GM23248 (cell line): ENCODE measurements at regions not wholly inside any gene's neighbourhood (a gene's known extent, or its start where the extent isn't known, plus 50 kb on each side); places are given as distances from the start of the nearest gene placed in this dataset.

Experiments
- DNase-seq: peaks from one replicate; pipeline ENCODE4 v3.0.0-alpha.2; 2015
- H2AFZ ChIP-seq: fragments of 200-600 bp; sonication (generic); 2 replicates; pipeline ENCODE4 v1.6.1; 2016; ENCODE audit warnings: antibody characterized with exemption
- H3F3A ChIP-seq: fragments of 200-600 bp; sonication (generic); 2 replicates; pipeline ENCODE4 v1.6.1; 2016; ENCODE audit warnings: mild to moderate bottlenecking, antibody characterized with exemption, mixed run types; ENCODE audit not compliant: insufficient read depth
- H3K27ac ChIP-seq: fragments of 200-600 bp; sonication (generic); 2 replicates; pipeline ENCODE4 v1.5.1; 2016; ENCODE audit warnings: mild to moderate bottlenecking
- H3K27me3 ChIP-seq: fragments of 200-600 bp; sonication (generic); replicated peaks from 2 replicates; pipeline ENCODE4 v1.6.1; 2016; ENCODE audit warnings: mild to moderate bottlenecking; ENCODE audit not compliant: insufficient read depth
- H3K36me3 ChIP-seq: fragments of 200-600 bp; sonication (generic); 2 replicates; pipeline ENCODE4 v1.6.1; 2016; ENCODE audit warnings: low read depth, mild to moderate bottlenecking
- H3K4me1 ChIP-seq: fragments of 200-600 bp; sonication (generic); 2 replicates; pipeline ENCODE4 v1.6.1; 2016; ENCODE audit warnings: mild to moderate bottlenecking; ENCODE audit not compliant: insufficient read depth
- H3K4me2 ChIP-seq: fragments of 200-600 bp; sonication (generic); one replicate; pipeline ENCODE4 v1.6.1; 2016; ENCODE audit warnings: mild to moderate bottlenecking; ENCODE audit not compliant: unreplicated experiment
- H3K4me3 ChIP-seq: fragments of 200-600 bp; sonication (generic); 2 replicates; pipeline ENCODE4 v1.5.1; 2016; ENCODE audit warnings: mild to moderate bottlenecking
- H3K79me2 ChIP-seq: fragments of 200-600 bp; sonication (generic); 2 replicates; pipeline ENCODE4 v1.6.1; 2016; ENCODE audit warnings: mild to moderate bottlenecking; ENCODE audit not compliant: insufficient read depth
- H3K9ac ChIP-seq: fragments of 200-600 bp; sonication (generic); 2 replicates; pipeline ENCODE4 v1.6.1; 2016; ENCODE audit warnings: mild to moderate bottlenecking
- H3K9me2 ChIP-seq: fragments of 200-600 bp; sonication (generic); 2 replicates; pipeline ENCODE4 v1.6.1; 2016; ENCODE audit warnings: mixed run types, mild to moderate bottlenecking, moderate library complexity; ENCODE audit not compliant: insufficient read depth
- H3K9me3 ChIP-seq: fragments of 200-600 bp; sonication (generic); one replicate; pipeline ENCODE4 v1.6.1; 2017; ENCODE audit warnings: low read depth
- H4K20me1 ChIP-seq: fragments of 200-600 bp; sonication (generic); 2 replicates; pipeline ENCODE4 v1.6.0; 2016; ENCODE audit not compliant: insufficient read depth
- EZH2 ChIP-seq: fragments of 200-600 bp; sonication (generic); IDR thresholded peaks from 2 replicates; pipeline ENCODE4 v1.6.1; 2018; ENCODE audit warnings: antibody characterized with exemption, mild to moderate bottlenecking; ENCODE audit not compliant: insufficient read depth, poor library complexity, severe bottlenecking
- EZH2phosphoT487 ChIP-seq: fragments of 200-600 bp; sonication (generic); IDR thresholded peaks from 2 replicates; pipeline ENCODE4 v1.6.1; 2018; ENCODE audit warnings: antibody characterized with exemption, moderate library complexity, mild to moderate bottlenecking, low read depth; ENCODE audit not compliant: insufficient read depth
- WGBS, 2 experiments: methylation state at CpG; one replicate each; pipeline ENCODE4 v1.1.6; 2015 to 2017; ENCODE audit warnings: low lambda C conversion rate in 2 of 2, low coverage in 1 of 2; ENCODE audit errors: missing lambda C conversion rate in 2 of 2; 5-methylcytosine and 5-hydroxymethylcytosine counted together
- in situ Hi-C: fragments of 300-500 bp; cut with MboI; formaldehyde crosslinking; loops from 2 replicates; pipeline ENCODE4 v1.15.0; 2020

- TF ChIP-seq EZH2 (no peak), EZH2phosphoT487 (no peak)
- WGBS, 2 experiments, result 26 to 28% methylated on average over 11 of the region's 11 CpGs
- no peaks in the 10 kb centered on the region for H3K9me3 ChIP-seq
- DNase-seq, result no peak
- no peak overlapping the region for H2AFZ ChIP-seq
- no peaks in the 10 kb centered on the region for H3K4me1 ChIP-seq
- no peak overlapping the region for H3K27ac ChIP-seq
- H3F3A ChIP-seq, result no peaks in the 10 kb centered on the region
- no peaks in the 10 kb centered on the region for H4K20me1 ChIP-seq
- no peaks in the 10 kb centered on the region for H3K79me2 ChIP-seq
- in situ Hi-C loops, result no loop called here
- no peaks in the 10 kb centered on the region for H3K36me3 ChIP-seq
- no peak overlapping the region for H3K4me3 ChIP-seq
- H3K9ac ChIP-seq, result no peak overlapping the region
- H3K9me2 ChIP-seq, result no peaks in the 10 kb centered on the region
- no peaks in the 10 kb centered on the region; the same call in 1 of the 2 replicates for H3K27me3 ChIP-seq
- H3K4me2 ChIP-seq, result no peak overlapping the region
These were observed 91.2 kb upstream of the RET start for GRCh38 chr10:42985436-42986316.

- WGBS, 2 experiments, result 35 to 36% methylated on average over 4 of the region's 4 CpGs
These were observed 90.2 kb upstream of the RET start for GRCh38 chr10:42986633-42987032.

GRCh38 chr10:42987121-42987541 is 89.7 kb upstream of the RET start:
- Histone ChIP-seq H3F3A (no peaks in the 10 kb centered on the region), H3K27ac (no peak overlapping the region), H3K36me3 (no peaks in the 10 kb centered on the region), H3K9me3 (no peaks in the 10 kb centered on the region), H3K79me2 (no peaks in the 10 kb centered on the region), H2AFZ (no peak overlapping the region), H3K9ac (no peak overlapping the region), H3K4me1 (no peaks in the 10 kb centered on the region), H3K9me2 (no peaks in the 10 kb centered on the region), H3K4me2 (no peak overlapping the region), H4K20me1 (no peaks in the 10 kb centered on the region), H3K4me3 (no peak overlapping the region), H3K27me3 (no peaks in the 10 kb centered on the region; the same call in 1 of the 2 replicates)
- TF ChIP-seq EZH2phosphoT487, result no peak
- TF ChIP-seq EZH2, result no peak
- WGBS, 2 experiments, result 55 to 63% methylated on average over 8 of the region's 8 CpGs
- no peak for DNase-seq
- in situ Hi-C loops, result no loop called here

More at GRCh38 chr10:42986633-42987032, 90.2 kb upstream of the RET start:
- no peak for TF ChIP-seq EZH2
- TF ChIP-seq EZH2phosphoT487, result no peak
- H3K4me2 ChIP-seq, result no peak overlapping the region
- no peaks in the 10 kb centered on the region for H3K9me2 ChIP-seq
- no peak overlapping the region for H2AFZ ChIP-seq
- in situ Hi-C loops, result no loop called here
- H3K9me3 ChIP-seq, result no peaks in the 10 kb centered on the region
- H3K4me3 ChIP-seq, result no peak overlapping the region
- H3K4me1 ChIP-seq, result no peaks in the 10 kb centered on the region
- no peak overlapping the region for H3K9ac ChIP-seq
- no peaks in the 10 kb centered on the region for H3K79me2 ChIP-seq
- no peaks in the 10 kb centered on the region; the same call in 1 of the 2 replicates for H3K27me3 ChIP-seq
- no peaks in the 10 kb centered on the region for H3F3A ChIP-seq
- H3K36me3 ChIP-seq, result no peaks in the 10 kb centered on the region
- DNase-seq, result no peak
- H3K27ac ChIP-seq, result no peak overlapping the region
- no peaks in the 10 kb centered on the region for H4K20me1 ChIP-seq

- no peak overlapping the region for H3K27ac ChIP-seq
- no peaks in the 10 kb centered on the region for H3K79me2 ChIP-seq
- no peak overlapping the region for H3K9ac ChIP-seq
- DNase-seq, result no peak
- no peaks in the 10 kb centered on the region for H3K9me3 ChIP-seq
- no peaks in the 10 kb centered on the region for H3K36me3 ChIP-seq
- H3K4me3 ChIP-seq, result no peak overlapping the region
- in situ Hi-C loops, result no loop called here
- no peaks in the 10 kb centered on the region for H3K9me2 ChIP-seq
- 44 to 51% methylated on average over 7 of the region's 7 CpGs for WGBS, 2 experiments
- no peaks in the 10 kb centered on the region; the same call in 1 of the 2 replicates for H3K27me3 ChIP-seq
- no peak overlapping the region for H3K4me2 ChIP-seq
- H3F3A ChIP-seq, result no peaks in the 10 kb centered on the region
- H2AFZ ChIP-seq, result no peak overlapping the region
- H4K20me1 ChIP-seq, result no peaks in the 10 kb centered on the region
- no peak for TF ChIP-seq EZH2
- TF ChIP-seq EZH2phosphoT487, result no peak
- H3K4me1 ChIP-seq, result no peaks in the 10 kb centered on the region
These were observed 89.3 kb upstream of the RET start for GRCh38 chr10:42987575-42987974.
